B cell (primary cell): ENCODE measurements at regions not wholly inside any gene's neighbourhood (a gene's known extent, or its start where the extent isn't known, plus 50 kb on each side); places are given as distances from the start of the nearest gene placed in this dataset.

Experiments used
- ATAC-seq: fragments of 200-7000 bp; cut with Tn5 transposase; one replicate; pipeline ENCODE4 v1.10.0; 2021; ENCODE audit warnings: low read depth, mild to moderate bottlenecking, moderate number of reproducible peaks, moderate library complexity
- CTCF ChIA-PET: fragments of 350-600 bp; sonication (Branson Sonifier 250); formaldehyde crosslinking; loops from one replicate; lab custom pipeline; 2021; ENCODE audit warnings: antibody characterized with exemption, inconsistent platforms; lab: Charles Lee
- POLR2A ChIA-PET: fragments of 350-600 bp; sonication (Branson Sonifier 250); formaldehyde crosslinking; loops from one replicate; lab custom pipeline; 2021; ENCODE audit warnings: antibody characterized with exemption; lab: Charles Lee
- DNase-seq: peaks from one replicate; pipeline ENCODE4 v3.0.0; 2013
- H2AFZ ChIP-seq: 2 replicates; pipeline ENCODE4 v1.6.1; 2012; ENCODE audit warnings: mild to moderate bottlenecking, low read depth, low read length; ENCODE audit not compliant: insufficient read depth, poor library complexity, severe bottlenecking
- H3K27ac ChIP-seq, 2 donors: 1 replicate in 1 of 2; 2 replicates in 1 of 2; pipeline ENCODE4 v1.5.1; 2012 to 2013; ENCODE audit warnings: low read length in 2 of 2, mild to moderate bottlenecking in 2 of 2, moderate library complexity in 1 of 2
- H3K27me3 ChIP-seq, 4 experiments: fragments of 200-600 bp in 1 of 4; sonication (generic) in 1 of 4; replicated peaks in 1 of 4; 1 replicate in 2 of 4; 2 replicates in 2 of 4; pipeline versions ENCODE4 v1.6.1 to v1.7.0; 2013 to 2016; ENCODE audit warnings: low read length in 3 of 4, mild to moderate bottlenecking in 2 of 4, mixed read lengths in 1 of 4, moderate library complexity in 1 of 4; ENCODE audit not compliant: insufficient read depth in 4 of 4, control insufficient read depth in 3 of 4; ENCODE audit errors: control extremely low read depth in 1 of 4
- H3K36me3 ChIP-seq, 2 experiments: replicated peaks in 1 of 2; 1 replicate in 1 of 2; 2 replicates in 1 of 2; pipeline versions ENCODE4 v1.6.1 to v1.7.1; 2013; ENCODE audit warnings: low read length in 1 of 2; ENCODE audit not compliant: insufficient read depth in 2 of 2, control insufficient read depth in 1 of 2; ENCODE audit errors: control extremely low read depth in 1 of 2, extremely low read depth in 1 of 2
- H3K4me1 ChIP-seq, 2 donors: fragments of 200-600 bp in 1 of 2; sonication (generic) in 1 of 2; 1 replicate in 1 of 2; 2 replicates in 1 of 2; pipeline versions ENCODE4 v1.5.1 to v1.6.1; 2013 to 2017; ENCODE audit warnings: low read length in 2 of 2; ENCODE audit not compliant: control insufficient read depth in 2 of 2, insufficient read depth in 2 of 2
- H3K4me2 ChIP-seq: replicated peaks from 2 replicates; pipeline ENCODE3; 2012; ENCODE audit warnings: mild to moderate bottlenecking, low read depth, low read length; ENCODE audit not compliant: poor library complexity, severe bottlenecking
- H3K4me3 ChIP-seq, 5 experiments: fragments of 200-600 bp in 1 of 5; sonication (generic) in 1 of 5; 1 replicate in 3 of 5; 2 replicates in 2 of 5; pipeline versions ENCODE4 v1.5.1 to v1.7.0; 2011 to 2016; ENCODE audit warnings: low read length in 4 of 5, mild to moderate bottlenecking in 4 of 5, low read depth in 2 of 5, control low read depth in 1 of 5, moderate library complexity in 1 of 5; ENCODE audit not compliant: insufficient read depth in 1 of 5; ENCODE audit errors: control extremely low read depth in 1 of 5, extremely low read depth in 1 of 5
- H3K79me2 ChIP-seq: fragments of 200-600 bp; sonication (generic); one replicate; pipeline ENCODE4 v1.6.0; 2016; ENCODE audit warnings: low read length; ENCODE audit not compliant: control insufficient read depth, insufficient read depth
- H3K9ac ChIP-seq: fragments of 200-600 bp; sonication (generic); 2 replicates; pipeline ENCODE4 v1.6.1; 2017; ENCODE audit warnings: mild to moderate bottlenecking, low read length, moderate library complexity
- H3K9me3 ChIP-seq, 3 donors: one replicate each; pipeline versions ENCODE4 v1.6.1 to v1.7.1; 2013; ENCODE audit warnings: low read length in 2 of 3; ENCODE audit not compliant: control insufficient read depth in 2 of 3, insufficient read depth in 1 of 3; ENCODE audit errors: control extremely low read depth in 1 of 3
- H4K20me1 ChIP-seq: 2 replicates; pipeline ENCODE4 v1.6.0; 2012; ENCODE audit warnings: mild to moderate bottlenecking, low read length; ENCODE audit not compliant: insufficient read depth, control insufficient read depth, poor library complexity, severe bottlenecking
- H3K27ac Mint-ChIP-seq: one replicate; pipeline ENCODE4 v1.8.0; 2021; ENCODE audit warnings: mixed read lengths
- H3K27me3 Mint-ChIP-seq: one replicate; pipeline ENCODE4 v1.8.0; 2021; ENCODE audit warnings: mixed read lengths
- H3K4me1 Mint-ChIP-seq: one replicate; pipeline ENCODE4 v1.8.0; 2021; ENCODE audit warnings: mixed read lengths
- H3K4me3 Mint-ChIP-seq: one replicate; pipeline ENCODE4 v1.8.0; 2021; ENCODE audit warnings: mixed read lengths
- H3K9me3 Mint-ChIP-seq: one replicate; pipeline ENCODE4 v1.8.0; 2022; ENCODE audit warnings: mixed read lengths; ENCODE audit not compliant: insufficient read depth
- CTCF ChIP-seq: fragments of 200-600 bp; IDR thresholded peaks from one replicate; pipeline ENCODE4 v1.8.0; 2022; ENCODE audit warnings: antibody characterized with exemption, mild to moderate bottlenecking
- EZH2 ChIP-seq: IDR thresholded peaks from 2 replicates; pipeline ENCODE4 v1.6.1; 2012; ENCODE audit warnings: borderline replicate concordance, low read depth, mild to moderate bottlenecking, moderate library complexity, low read length; ENCODE audit not compliant: insufficient read depth, poor library complexity, severe bottlenecking
- WGBS: methylation state at CpG from one replicate; pipeline ENCODE4 v1.1.5; 2013; ENCODE audit warnings: missing lambda C conversion rate; ENCODE audit not compliant: insufficient coverage; 5-methylcytosine and 5-hydroxymethylcytosine counted together
- intact Hi-C: fragments of 100-400 bp; cut with micrococcal nuclease; formaldehyde crosslinking; loops from one replicate; pipeline ENCODE4 v1.10.0; 2022

- H3K4me3 ChIP-seq = no peak overlapping the region
- H3K9me3 Mint-ChIP-seq = no peaks in the 10 kb centered on the region
- ATAC-seq = no peak
- H3K27me3 Mint-ChIP-seq = peaks cover 12% of the 10 kb centered on the region
- H3K27me3 ChIP-seq = no peaks in the 10 kb centered on the region
- H4K20me1 ChIP-seq = no peaks in the 10 kb centered on the region
- H3K4me3 Mint-ChIP-seq = no peak overlapping the region
- H3K36me3 ChIP-seq = no peaks in the 10 kb centered on the region
- TF ChIP-seq EZH2 (no peak), CTCF (no peak)
- H2AFZ ChIP-seq = no peak overlapping the region
- no peaks in the 10 kb centered on the region for H3K4me1 ChIP-seq
- H3K27ac ChIP-seq = no peak overlapping the region
- H3K9me3 ChIP-seq = no peaks in the 10 kb centered on the region
- DNase-seq = no peak
- WGBS = 59% methylated on average over 2 of the region's 8 CpGs
- H3K4me1 Mint-ChIP-seq = no peaks in the 10 kb centered on the region
- POLR2A ChIA-PET = no interaction called here
- CTCF ChIA-PET = no interaction called here
- no peak overlapping the region for H3K9ac ChIP-seq
- intact Hi-C loops = no loop called here
- H3K4me2 ChIP-seq = no peak overlapping the region
- no peaks in the 10 kb centered on the region for H3K79me2 ChIP-seq
- H3K27ac Mint-ChIP-seq = no peak overlapping the region
Measured at GRCh38 chr12:11969437-11970154, 101.1 kb upstream of the BCL2L14 start.

GRCh38 chr12:11970155-11970520 lies 100.6 kb upstream of the BCL2L14 start:
- no peak overlapping the region for H3K4me2 ChIP-seq
- H3K9me3 ChIP-seq = no peaks in the 10 kb centered on the region
- H3K9ac ChIP-seq = no peak overlapping the region
- H3K4me3 Mint-ChIP-seq = no peak overlapping the region
- no peaks in the 10 kb centered on the region for H3K27me3 ChIP-seq
- TF ChIP-seq CTCF (no peak), EZH2 (no peak)
- POLR2A ChIA-PET = no interaction called here
- no peak overlapping the region for H3K4me3 ChIP-seq
- no peaks in the 10 kb centered on the region for H4K20me1 ChIP-seq
- no peaks in the 10 kb centered on the region for H3K9me3 Mint-ChIP-seq
- no peaks in the 10 kb centered on the region for H3K79me2 ChIP-seq
- no peaks in the 10 kb centered on the region for H3K4me1 Mint-ChIP-seq
- peaks cover 16% of the 10 kb centered on the region for H3K27me3 Mint-ChIP-seq
- CTCF ChIA-PET = no interaction called here
- no peak overlapping the region for H2AFZ ChIP-seq
- no peak overlapping the region for H3K27ac ChIP-seq
- H3K27ac Mint-ChIP-seq = no peak overlapping the region
- ATAC-seq (no peak), DNase-seq (no peak)
- H3K4me1 ChIP-seq = no peaks in the 10 kb centered on the region
- intact Hi-C loops = no loop called here
- no peaks in the 10 kb centered on the region for H3K36me3 ChIP-seq
- 100% methylated on average over 3 of the region's 4 CpGs for WGBS
